Activated CD8-positive, alpha-beta memory T cell treated with anti-CD3 and anti-CD28 coated beads, Interleukin-2, amount 50 U/mL, for 4 hours (primary cell): ENCODE measurements at regions not wholly inside any gene's neighbourhood (a gene's known extent, or its start where the extent isn't known, plus 50 kb on each side); places are given as distances from the start of the nearest gene placed in this dataset.

Source experiments
- DNase-seq: peaks from one replicate; pipeline ENCODE4 v3.0.0-alpha.2; 2020

- DNase-seq, result no peak
Observed at GRCh38 chr12:116650585-116651087, 87.2 kb downstream of the SPRING1 start.

GRCh38 chr12:116650062-116650461 lies 87.8 kb downstream of the SPRING1 start:
- no peak for DNase-seq

GRCh38 chr12:116647813-116648212 lies 88.6 kb downstream of the MAP1LC3B2 start:
- no peak for DNase-seq

- no peak for DNase-seq
Observed at GRCh38 chr12:116646901-116647300, 87.7 kb downstream of the MAP1LC3B2 start.

GRCh38 chr12:116644806-116645205 lies 85.6 kb downstream of the MAP1LC3B2 start:
- no peak for DNase-seq

GRCh38 chr12:116642683-116643082 lies 83.5 kb downstream of the MAP1LC3B2 start:
- DNase-seq, result no peak

GRCh38 chr12:116642106-116642505 lies 82.9 kb downstream of the MAP1LC3B2 start:
- DNase-seq, result no peak

- DNase-seq, result no peak
Observed at GRCh38 chr12:116640281-116640680, 81.1 kb downstream of the MAP1LC3B2 start.

- DNase-seq, result no peak
Observed at GRCh38 chr12:116639765-116640164, 80.6 kb downstream of the MAP1LC3B2 start.

GRCh38 chr12:116638376-116638775 lies 79.2 kb downstream of the MAP1LC3B2 start:
- no peak for DNase-seq

- no peak for DNase-seq
Observed at GRCh38 chr12:116637589-116638150, 78.5 kb downstream of the MAP1LC3B2 start.

GRCh38 chr12:116636608-116637519 lies 77.7 kb downstream of the MAP1LC3B2 start:
- no peak for DNase-seq

- no peak for DNase-seq
Observed at GRCh38 chr12:116635487-116635886, 76.3 kb downstream of the MAP1LC3B2 start.

GRCh38 chr12:116633476-116633875 lies 74.3 kb downstream of the MAP1LC3B2 start:
- no peak for DNase-seq

- no peak for DNase-seq
Observed at GRCh38 chr12:116631619-116632018, 72.4 kb downstream of the MAP1LC3B2 start.

GRCh38 chr12:116630762-116631161 lies 71.6 kb downstream of the MAP1LC3B2 start:
- DNase-seq, result no peak

- DNase-seq, result no peak
Observed at GRCh38 chr12:116629480-116629879, 70.3 kb downstream of the MAP1LC3B2 start.

- DNase-seq, result no peak
Observed at GRCh38 chr12:116628989-116629388, 69.8 kb downstream of the MAP1LC3B2 start.

- DNase-seq, result no peak
Observed at GRCh38 chr12:116628450-116628793, 69.2 kb downstream of the MAP1LC3B2 start.
